Activated T-helper 9 cell treated with anti-CD3 and anti-CD28 coated beads, Interleukin-2, amount 50 U/mL, for 16 hours (primary cell): ENCODE measurements at regions not wholly inside any gene's neighbourhood (a gene's known extent, or its start where the extent isn't known, plus 50 kb on each side); places are given as distances from the start of the nearest gene placed in this dataset.

Experiments
- DNase-seq: peaks from one replicate; pipeline ENCODE4 v3.0.0-alpha.2; 2020; ENCODE audit warnings: low read depth

DNA sequence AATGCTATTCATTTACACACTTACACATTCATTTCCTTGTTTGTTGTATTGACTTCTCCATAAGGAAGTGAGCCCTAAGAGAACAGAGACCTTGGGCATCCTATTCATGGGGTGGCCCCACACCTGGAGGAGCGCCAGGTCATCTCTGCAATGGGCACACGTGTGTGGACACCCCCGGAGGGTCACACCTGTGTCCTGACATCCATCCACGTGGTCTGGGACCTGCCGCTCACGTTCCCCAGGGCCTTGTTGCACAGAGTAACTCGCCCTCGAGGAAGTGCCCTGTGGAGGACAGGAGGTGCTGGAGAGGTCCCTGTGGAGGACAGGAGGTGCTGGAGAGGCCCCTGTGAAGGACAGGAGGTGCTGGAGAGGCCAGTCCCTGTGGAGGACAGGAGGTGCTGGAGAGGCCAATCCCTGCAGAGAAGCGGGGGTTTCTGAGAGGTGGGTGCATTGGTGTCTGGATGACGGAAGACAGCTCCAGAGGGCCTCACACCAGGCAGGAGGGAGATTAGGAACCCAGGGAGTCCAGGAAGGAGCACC, 73.2 kb upstream of the GPC1 start:
- DNase-seq: no peak

DNA sequence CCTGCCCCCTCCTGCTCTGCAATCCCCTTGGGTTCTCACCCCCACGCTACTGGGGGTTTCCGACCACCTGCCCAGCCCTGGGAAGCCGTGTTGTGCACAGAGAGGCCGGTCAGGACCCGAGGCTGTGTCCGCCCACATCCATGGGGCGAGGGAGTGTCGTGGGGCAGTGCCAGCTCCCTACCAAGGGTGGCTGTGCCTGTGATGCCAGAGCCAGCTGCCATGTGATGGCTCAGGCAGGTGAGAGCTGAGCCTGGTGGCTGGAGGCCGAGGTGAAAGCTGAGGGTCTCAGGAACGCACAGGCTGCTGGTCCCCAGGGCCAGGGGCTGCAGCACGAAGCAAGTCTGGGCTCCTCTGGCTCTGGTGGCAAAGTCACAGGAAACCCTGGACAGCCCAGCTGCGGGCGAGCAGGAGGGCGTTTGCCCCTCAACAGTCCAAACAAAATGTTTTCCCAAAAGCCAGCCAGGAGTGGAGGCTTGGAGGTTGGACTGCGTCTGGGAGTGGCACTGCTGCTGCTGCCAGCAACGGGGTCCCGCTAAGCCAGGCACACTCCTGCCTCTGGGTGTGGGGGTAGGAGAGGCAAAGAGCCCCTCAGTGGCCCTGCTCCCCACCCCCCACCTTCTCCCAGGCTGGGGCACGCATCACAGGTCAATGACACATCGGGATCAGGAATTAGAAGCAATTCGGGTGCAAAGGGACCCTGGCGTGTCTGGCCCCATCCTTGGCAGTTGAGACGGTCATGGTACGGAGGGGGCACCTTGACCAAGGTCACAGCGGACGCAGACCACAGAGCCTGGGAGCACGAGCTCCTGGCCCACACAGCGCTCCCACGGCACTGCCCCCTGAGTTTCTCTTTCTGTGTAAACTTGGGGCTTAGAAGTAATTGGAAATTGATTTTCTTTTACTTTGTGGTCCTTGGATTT, 72.4 kb upstream of the GPC1 start:
- no peak for DNase-seq

DNA sequence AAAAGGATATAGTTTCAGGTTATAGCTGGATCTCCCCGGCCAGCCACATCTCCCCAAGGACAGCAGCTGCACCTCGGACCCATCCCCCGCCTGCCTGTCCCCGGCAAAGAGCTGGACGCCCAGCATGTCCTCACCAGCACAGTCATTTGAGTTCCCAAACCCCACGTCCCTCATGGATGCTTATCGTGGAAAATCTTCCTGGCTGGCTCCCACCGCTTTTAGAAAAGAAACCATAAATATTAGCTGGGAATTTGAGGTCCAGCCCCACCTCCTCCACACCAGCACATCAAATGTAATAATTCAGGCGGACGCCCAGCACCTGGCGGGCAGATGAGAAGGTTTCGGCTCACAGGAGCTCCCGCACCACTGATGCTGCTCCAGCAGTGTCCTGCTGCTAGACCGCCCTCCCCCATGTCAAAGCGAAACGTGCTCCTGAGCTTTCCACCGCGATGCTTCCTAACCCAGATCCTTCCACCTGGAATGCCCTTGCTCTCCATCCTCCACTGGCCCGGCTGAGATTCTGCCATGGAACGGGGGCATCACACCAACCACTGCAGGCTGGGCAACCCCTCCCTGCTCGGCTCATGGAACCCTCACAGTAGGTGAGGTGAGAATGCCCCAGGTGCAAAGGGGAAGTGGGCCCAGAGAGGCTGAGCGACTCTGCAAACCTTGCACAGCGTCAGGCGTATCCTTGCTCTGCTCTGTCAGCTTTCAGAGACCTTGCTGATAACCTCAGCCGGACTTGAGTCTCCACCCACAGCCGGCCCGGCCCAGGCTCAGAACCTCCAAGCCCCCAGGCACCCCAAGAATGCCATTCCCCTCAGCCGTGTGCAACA, 71.5 kb upstream of the GPC1 start:
- no peak for DNase-seq

DNA sequence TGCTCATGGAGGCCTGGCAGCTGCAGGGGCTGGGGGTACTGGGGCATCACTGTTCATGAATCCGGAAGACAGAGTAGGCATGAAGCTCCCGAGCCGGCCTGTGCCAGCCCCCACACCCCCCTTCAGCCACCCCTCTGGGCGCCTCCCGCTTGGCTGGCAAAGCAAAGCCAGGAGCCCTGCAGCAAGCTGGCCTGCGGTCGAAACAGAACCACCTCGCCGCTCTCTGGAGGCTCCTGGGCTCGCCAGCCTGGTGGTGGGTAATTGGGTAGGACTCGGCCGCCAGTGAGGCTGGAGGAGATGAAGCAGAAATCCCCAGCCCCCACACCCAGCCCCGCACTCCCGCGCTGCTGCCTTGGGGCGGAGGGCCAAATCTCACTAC, 70.9 kb upstream of the GPC1 start:
- DNase-seq: no peak

DNA sequence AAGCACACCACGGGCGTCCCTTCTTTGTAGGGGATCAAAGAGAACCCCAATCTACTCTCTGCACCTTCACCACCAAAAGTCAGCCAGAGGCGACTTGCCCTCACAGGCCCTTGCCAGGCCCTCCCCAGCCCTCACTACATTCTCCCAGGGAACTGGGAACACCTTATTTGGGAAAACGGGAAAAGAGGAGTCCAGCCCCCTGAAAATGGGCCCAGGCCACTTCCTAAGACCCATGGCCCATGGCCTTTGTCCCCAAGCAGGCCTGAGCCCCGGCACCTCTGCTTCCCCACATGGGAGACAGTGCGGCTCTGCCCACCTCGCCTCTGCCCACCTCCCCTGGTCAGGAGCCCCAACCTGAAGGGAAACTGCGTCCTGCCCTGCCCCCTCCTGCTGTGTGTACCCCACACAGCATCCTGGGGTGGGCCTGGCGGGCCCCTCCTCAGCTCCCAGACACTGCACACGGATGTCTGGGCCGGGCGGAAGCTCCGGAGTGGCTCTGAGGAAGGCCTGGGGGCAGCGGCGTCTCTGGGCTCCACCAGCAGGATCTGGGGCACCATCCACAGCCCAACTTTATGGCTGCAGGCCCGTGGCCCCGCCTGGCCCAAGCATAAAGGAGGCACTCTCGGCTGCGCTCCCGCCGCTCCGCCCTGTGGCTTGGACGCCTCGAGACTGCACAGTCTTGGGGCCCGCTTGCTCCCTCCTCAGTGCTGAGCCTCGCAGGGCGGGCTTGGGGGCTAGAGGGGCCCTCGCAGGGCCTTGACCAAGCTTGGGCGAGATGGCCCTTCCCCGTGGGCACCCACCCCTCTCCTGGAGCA, 70.3 kb upstream of the GPC1 start:
- DNase-seq: no peak

DNA sequence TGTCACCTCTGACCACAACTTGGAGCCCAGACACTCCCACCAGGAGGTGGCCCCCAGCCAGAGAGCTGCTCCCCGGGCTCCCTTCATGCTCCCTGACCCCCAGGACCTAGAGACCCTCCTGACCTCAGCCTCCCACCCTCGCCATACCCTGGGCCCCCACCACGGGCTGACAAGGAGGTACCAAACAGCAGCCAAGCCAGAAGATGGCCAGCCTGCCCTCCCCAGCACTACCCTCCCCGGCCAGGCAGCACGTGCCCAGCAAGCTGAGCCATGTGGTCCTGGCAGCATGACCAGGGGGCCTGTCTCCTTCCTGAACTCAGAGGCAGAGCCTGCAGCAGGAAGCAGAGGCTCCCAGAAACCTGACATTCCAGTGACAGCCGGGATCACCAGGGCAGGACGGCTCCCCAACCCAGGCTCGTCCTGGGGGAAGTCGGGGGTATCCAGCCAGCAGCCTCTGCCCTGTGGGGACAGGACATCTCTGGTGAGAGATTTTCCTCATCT, 69.4 kb upstream of the GPC1 start:
- no peak for DNase-seq

DNA sequence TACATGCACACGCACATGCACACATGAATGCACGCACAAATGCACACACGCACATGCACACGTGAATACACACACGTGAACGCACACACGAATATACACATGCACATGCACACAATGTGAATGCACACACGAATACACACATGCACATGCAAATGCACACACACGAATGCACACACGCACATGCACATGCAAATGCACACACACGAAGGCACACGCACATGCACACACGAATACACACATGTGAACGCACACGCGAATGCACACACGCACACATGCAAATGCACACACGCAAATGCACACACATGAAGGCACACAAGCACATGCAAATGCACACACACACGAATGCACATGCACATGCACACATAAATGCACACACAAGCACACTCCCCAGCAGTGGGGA, 68.6 kb upstream of the GPC1 start:
- DNase-seq: no peak

DNA sequence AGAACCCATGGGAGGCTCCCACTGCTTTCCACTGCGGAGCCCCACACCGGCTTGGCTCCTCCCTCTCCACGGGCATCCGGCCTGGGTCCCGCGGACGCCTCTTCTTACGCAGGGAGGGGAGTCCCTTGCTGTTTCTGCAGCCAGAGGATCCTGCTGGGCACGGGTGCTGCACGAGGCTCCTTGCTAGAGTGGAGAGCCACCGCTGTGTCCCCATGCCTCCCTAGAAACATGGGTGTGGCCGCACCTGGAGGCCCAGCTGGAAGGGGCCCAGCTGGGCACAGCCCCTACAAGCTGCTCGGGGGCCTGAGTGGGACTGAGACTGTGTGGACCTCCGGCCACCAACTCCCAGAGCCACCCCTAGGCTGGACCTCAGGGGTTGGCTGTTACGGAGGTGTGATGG, 67.7 kb upstream of the GPC1 start:
- DNase-seq: no peak

DNA sequence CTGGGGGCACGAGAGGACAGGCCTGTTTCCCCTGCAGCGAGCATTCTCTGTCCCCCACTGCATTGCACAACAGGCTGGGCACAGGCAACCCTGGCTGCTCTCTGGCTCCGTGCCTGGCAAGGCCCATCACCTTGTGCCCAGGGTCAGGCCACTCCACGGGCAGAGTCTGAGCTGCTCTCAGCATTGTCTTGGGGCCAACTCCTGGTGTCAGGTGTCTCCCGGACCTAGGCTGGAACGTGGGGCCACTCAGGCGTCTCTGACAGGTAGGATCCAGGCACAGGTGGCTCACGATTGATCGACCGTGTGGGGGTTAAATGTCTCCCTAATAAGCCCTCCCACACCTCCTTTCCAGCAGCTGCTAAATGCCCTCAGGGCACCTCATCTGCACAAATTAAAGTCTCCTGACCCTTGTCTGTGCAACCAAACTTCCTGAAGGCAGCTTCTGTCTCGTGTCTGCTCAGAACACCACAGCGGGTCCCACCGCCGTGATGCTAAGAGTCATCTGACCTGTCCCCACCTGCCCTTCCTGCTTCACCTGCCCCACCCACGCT, 66.6 kb upstream of the GPC1 start:
- DNase-seq: no peak

DNA sequence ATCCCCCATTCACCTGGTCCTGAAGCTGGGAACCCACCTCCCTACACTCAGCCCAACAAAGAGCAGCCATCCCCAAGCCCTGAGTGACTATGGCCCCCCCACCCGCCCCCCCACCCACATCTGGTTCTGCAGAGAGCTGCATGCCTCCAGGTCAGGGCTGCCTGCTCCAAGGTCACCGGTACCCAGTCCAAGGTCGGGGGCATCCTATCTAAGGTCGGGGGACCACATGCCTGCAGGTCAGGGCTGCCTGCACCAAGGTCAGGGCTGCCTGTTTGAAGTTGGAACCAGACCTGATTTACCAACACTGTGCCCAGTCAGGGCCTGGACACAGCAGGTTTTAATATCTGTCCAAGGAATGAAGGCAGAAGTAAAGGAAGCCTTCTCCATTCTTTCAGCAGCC, 66.1 kb upstream of the GPC1 start:
- DNase-seq: no peak

DNA sequence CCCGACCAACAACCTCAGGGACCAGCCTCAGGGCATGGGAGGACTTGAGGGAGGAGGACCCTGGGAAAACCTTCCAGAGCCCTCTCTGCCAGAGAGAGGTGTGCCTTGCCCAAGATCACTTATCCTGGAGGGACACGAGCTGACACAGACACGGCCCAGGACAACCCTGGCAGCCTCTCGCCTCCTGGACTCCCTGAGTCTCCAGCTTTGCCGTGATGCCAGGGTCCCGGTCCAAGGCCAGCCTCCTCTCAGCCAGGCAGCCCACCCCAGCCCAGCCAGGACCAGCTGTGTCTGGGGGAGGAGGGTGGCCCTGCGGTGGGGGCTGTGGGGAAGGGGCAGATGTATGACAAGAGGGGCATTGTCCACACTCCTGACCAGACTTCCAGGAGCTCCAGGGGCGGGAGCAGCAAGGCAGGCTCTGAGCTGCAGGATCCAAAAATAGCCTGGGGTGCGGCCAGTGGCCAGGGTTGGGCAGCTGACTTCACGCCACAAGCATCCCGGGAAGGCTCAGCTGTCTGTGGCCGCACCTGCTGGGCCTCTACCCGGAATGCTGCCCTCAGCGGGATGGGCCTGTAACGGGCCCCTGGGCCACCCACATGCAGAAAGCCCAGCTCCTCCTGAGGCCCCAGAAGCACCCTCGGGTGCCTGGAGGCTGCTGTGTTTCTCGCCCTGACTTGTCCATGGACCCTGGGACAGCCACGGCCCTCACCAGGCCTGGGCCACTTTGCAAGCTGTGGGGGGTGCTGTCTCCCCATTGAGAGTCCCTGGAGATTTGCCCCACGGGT, 65.5 kb upstream of the GPC1 start:
- DNase-seq: no peak

DNA sequence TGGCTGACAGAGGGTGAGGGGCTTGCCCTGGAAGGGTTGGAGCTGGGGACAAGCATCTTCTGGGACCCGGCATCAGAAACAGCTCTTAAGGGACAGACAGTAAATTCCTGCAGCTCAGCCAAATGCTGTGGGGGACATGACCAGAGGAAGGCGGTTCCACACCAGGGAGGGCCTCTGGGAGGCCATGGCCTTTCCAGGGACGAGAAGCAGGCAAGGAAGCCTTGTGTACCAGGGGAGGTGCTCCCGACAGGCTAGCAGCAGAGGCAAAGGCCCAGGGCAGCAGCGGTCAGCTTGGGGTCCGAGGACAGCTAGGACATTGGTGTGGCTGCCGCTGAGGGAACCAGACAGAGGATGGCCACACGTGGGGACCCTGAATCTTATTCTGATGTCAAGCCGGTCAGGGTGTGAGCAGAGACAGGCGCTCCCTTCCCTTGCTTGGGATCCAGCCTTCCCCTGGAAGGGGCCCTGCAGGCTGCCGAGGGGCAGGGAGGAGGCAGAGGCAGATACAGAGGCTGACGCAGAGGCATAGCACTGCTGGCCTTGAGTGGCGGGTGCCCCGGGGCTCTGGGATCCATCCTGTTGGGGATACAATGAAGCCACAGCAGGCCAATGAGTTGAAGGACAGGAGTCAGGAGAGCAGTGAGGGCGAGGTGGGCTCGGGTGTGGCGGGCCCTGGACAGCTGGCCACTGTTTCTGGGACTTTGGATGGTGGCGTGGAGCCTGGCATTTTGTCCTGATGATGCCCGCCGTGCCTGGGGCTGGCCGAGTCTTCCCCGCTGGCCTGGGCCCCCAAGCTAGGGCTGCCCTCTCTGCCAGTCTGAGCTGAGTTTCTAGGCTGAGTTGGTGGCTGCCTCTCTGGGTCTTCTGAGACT, 64.1 kb upstream of the GPC1 start:
- DNase-seq: no peak

DNA sequence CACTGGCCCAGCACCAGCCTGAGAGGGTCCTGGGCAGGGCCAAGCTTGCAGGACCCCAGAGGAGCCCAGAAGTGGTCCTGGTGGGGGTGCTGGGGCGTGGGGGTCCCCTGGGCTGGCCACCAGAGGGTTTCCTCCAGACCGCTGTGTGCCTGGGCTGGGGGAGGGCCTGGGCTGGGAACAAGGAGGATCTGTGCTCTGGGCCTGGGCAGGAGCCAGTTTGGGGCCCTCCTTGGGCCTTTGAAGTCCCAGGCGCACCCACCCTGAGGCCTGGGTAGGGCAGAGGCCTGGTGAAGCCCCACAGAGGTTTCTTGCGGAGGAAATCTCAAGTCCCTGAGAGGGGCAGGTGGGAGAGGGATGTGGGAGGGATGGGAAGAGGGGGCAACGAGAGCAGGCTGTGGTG, 63.4 kb upstream of the GPC1 start:
- DNase-seq: no peak

DNA sequence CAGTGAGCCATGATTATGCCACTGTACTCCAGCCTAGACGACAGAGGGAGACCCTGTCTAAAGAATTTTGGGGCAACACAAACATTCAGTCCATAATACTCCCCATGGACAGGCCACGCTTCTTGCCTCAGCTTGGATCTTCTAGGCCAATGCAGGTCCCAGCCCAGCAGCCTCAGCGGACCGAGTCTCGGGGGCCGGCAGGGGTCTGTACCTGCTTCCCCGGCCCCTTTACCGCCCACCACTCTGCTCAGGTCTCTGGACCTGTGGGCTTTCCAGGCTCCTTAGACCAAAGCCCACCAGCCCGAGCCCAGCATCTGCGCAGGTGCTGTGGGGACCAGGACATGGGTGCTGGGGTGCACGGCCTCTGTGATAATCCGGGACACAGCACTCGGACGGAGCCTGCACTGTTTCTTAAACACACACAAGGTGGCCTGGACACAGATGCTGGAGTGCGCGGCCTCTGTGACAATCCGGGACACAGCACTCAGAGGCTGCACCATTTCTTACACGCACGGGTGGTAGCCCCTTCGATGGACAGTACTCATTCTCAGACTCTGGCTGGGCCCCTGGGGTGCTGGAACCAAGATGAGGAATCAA, 62.1 kb upstream of the GPC1 start:
- DNase-seq: no peak

DNA sequence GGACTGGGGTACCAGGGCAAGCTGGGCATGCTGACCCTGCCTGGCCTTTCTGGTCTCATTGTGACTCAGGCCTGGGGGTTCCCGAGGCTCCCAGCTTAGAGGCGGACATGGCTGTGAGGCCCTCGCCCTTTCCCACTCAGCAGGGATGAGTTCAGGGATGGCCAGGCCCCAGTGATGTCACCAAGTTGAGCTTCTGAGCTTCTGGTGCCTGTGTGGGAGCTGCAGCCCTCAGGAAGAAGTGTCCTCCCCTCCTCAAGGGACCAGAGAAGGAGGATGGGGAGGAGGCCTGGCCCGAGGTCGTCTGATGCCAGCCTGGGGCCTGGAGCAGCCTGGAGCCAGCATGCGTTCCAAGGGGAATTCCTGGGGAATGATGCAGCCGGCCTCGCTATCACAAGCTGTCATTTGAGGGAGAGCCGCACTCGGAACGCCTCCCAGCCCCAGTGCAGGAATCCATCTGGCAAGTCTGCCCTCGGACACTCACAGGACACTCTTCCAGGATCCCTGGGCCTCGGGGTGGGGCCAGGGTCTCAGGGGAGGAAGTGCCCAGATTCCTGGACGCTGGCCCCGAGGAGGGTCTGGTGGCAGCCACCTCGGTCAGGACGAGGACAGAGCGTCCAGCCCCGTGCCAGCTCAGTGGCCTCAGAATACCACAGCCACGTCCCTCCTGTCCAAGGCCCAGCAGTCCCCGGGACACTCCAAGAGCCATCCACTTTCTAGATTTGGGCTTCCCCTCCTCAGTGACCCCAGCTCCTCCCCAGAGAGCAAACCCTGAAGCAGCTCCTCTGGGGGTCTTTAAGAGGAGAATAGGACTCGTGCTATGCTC, 61.2 kb upstream of the GPC1 start:
- DNase-seq: no peak

DNA sequence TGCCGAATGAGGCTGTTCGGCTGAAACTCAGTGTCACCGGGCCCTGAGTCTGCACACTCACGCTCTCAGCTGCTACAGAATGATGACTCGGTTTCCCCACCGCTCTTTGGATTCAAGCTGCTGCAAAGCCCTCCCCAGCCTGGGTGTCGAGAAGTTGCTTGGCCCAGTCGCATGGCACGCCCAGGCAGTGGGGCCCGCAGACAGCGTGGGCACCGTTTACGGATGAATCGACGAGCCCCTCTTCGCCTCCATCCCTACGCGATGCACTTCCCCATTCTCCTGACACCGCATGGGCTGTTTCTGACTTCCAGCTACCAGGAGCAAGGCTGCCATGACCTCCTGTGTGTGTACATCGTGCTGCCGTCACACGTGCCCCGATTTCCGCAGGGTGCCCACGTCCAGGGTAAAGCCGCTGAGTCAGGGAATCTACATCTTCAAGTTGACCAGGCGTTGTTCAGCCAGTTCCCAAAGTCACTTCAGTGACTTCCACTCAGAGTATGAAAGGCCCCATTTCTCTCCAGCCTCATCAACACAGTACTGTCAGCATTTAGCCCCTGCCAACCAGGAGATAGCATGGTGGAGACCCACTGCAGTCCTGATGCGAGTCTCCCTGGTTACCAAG, 60.3 kb upstream of the GPC1 start:
- DNase-seq: no peak

DNA sequence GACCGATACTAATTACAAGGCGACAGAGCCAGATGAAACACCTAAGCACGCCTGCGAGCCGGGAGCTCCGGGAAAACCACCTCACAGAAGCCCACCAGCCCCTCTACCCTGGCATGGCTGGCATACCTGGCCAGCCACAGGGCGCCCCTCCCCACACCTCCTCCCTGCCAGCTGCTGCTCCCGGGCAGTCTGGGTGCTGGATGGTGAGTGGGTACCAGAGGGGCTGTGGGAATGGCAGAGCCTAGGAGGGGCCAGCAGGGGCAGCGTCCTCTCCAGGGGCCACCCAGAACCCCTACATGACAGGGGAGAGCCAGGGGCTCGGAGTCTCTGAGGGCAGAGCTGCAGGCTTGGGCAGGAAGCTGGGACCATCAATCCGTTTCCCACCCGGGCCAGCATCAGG, 58.7 kb upstream of the GPC1 start:
- DNase-seq: no peak

DNA sequence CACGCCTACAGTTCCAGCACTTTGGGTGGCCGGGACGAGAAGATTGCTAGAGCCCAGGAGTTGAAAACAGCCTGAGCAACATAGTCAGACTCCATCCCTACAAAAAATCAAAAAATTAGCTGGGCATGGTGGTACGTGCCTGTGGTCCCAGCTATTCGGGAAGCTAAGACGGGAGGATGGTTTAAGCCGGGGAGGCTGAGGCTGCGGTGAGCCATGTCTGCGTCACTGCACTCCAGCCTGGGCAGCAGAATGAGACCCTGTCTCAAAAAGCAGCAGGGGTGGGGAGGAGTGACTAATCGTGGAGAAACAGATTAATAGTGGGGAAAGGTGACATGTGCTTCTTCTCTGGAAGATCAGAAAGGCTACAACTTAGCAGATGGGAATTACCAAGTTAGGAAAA, 58.1 kb upstream of the GPC1 start:
- no peak for DNase-seq
